ENCODE measurements at regions not wholly inside any gene's neighbourhood (a gene's known extent, or its start where the extent isn't known, plus 50 kb on each side); places are given as distances from the start of the nearest gene placed in this dataset.
A peak's percentile ranks its signal among the peaks of the same experiment; 100 is the strongest.

GRCh38 chr4:137664046-137664387, 131.7 kb upstream of the PCDH18 start:
- Histone ChIP-seq H3K4me3 (ENCODE audit: low read length) (no peak overlapping the region), H3K27ac (ENCODE audit: low read length) (peak overlapping the region; percentile 79), H3K36me3 (ENCODE audit: control insufficient read depth, insufficient read depth, low read length) (no peaks in the 10 kb centered on the region), H3K4me1 (ENCODE audit: control insufficient read depth, insufficient read depth, low read length) (peaks cover 8% of the 10 kb centered on the region), H3K9me3 (replicated peaks; ENCODE audit: control insufficient read depth, low read depth, low read length) (no peaks in the 10 kb centered on the region), H3K27me3 (ENCODE audit: control insufficient read depth, insufficient read depth, low read length) (no peaks in the 10 kb centered on the region)
- DNase-seq: peak; percentile 92
- no CpG with 5 or more reads among the region's 1 CpG for WGBS (ENCODE audit: insufficient coverage)

GRCh38 chr4:137663251-137664045, 131.2 kb upstream of the PCDH18 start:
- Histone ChIP-seq H3K4me3 (ENCODE audit: low read length) (no peak overlapping the region), H3K27ac (ENCODE audit: low read length) (peak overlapping the region; percentile 79), H3K27me3 (ENCODE audit: control insufficient read depth, insufficient read depth, low read length) (no peaks in the 10 kb centered on the region), H3K9me3 (replicated peaks; ENCODE audit: control insufficient read depth, low read depth, low read length) (no peaks in the 10 kb centered on the region), H3K4me1 (ENCODE audit: control insufficient read depth, insufficient read depth, low read length) (peaks cover 8% of the 10 kb centered on the region), H3K36me3 (ENCODE audit: control insufficient read depth, insufficient read depth, low read length) (no peaks in the 10 kb centered on the region)
- DNase-seq: peak; percentile 68
- WGBS (ENCODE audit: insufficient coverage): no CpG with 5 or more reads among the region's 5 CpGs

GRCh38 chr4:137661693-137662092, 129.4 kb upstream of the PCDH18 start:
- Histone ChIP-seq H3K4me1 (ENCODE audit: control insufficient read depth, insufficient read depth, low read length) (peaks cover 8% of the 10 kb centered on the region), H3K36me3 (ENCODE audit: control insufficient read depth, insufficient read depth, low read length) (no peaks in the 10 kb centered on the region), H3K9me3 (replicated peaks; ENCODE audit: control insufficient read depth, low read depth, low read length) (no peaks in the 10 kb centered on the region), H3K27me3 (ENCODE audit: control insufficient read depth, insufficient read depth, low read length) (no peaks in the 10 kb centered on the region), H3K4me3 (ENCODE audit: low read length) (no peak overlapping the region), H3K27ac (ENCODE audit: low read length) (no peak overlapping the region)
- WGBS (ENCODE audit: insufficient coverage): no CpG with 5 or more reads among the region's 2 CpGs
- no peak for DNase-seq

- Histone ChIP-seq H3K4me1 (ENCODE audit: control insufficient read depth, insufficient read depth, low read length) (peaks cover 8% of the 10 kb centered on the region), H3K27ac (ENCODE audit: low read length) (peak overlapping the region; percentile 56), H3K4me3 (ENCODE audit: low read length) (no peak overlapping the region), H3K27me3 (ENCODE audit: control insufficient read depth, insufficient read depth, low read length) (no peaks in the 10 kb centered on the region), H3K9me3 (replicated peaks; ENCODE audit: control insufficient read depth, low read depth, low read length) (no peaks in the 10 kb centered on the region), H3K36me3 (ENCODE audit: control insufficient read depth, insufficient read depth, low read length) (no peaks in the 10 kb centered on the region)
- WGBS (ENCODE audit: insufficient coverage): 52% methylated on average over 3 of the region's 4 CpGs
- peak; percentile 81 for DNase-seq
Observed at GRCh38 chr4:137660211-137660610, 127.9 kb upstream of the PCDH18 start.

- peak; percentile 69 for DNase-seq
- Histone ChIP-seq H3K9me3 (replicated peaks; ENCODE audit: control insufficient read depth, low read depth, low read length) (no peaks in the 10 kb centered on the region), H3K27ac (ENCODE audit: low read length) (peak overlapping the region; percentile 39), H3K27me3 (ENCODE audit: control insufficient read depth, insufficient read depth, low read length) (no peaks in the 10 kb centered on the region), H3K4me3 (ENCODE audit: low read length) (no peak overlapping the region), H3K36me3 (ENCODE audit: control insufficient read depth, insufficient read depth, low read length) (no peaks in the 10 kb centered on the region), H3K4me1 (ENCODE audit: control insufficient read depth, insufficient read depth, low read length) (peaks cover 8% of the 10 kb centered on the region)
- WGBS (ENCODE audit: insufficient coverage): no CpG with 5 or more reads among the region's 1 CpG
Observed at GRCh38 chr4:137659431-137659830, 127.1 kb upstream of the PCDH18 start.

- DNase-seq: no peak
- no peaks in the 10 kb centered on the region for H3K36me3 ChIP-seq (ENCODE audit: control insufficient read depth, insufficient read depth, low read length)
- no peaks in the 10 kb centered on the region for H3K4me1 ChIP-seq (ENCODE audit: control insufficient read depth, insufficient read depth, low read length)
- no peaks in the 10 kb centered on the region for H3K27me3 ChIP-seq (ENCODE audit: control insufficient read depth, insufficient read depth, low read length)
- no CpG with 5 or more reads among the region's 2 CpGs for whole genome bisulfite sequencing (ENCODE audit: insufficient coverage)
- no peak overlapping the region for H3K27ac ChIP-seq (ENCODE audit: low read length)
- no peak overlapping the region for H3K4me3 ChIP-seq (ENCODE audit: low read length)
- no peaks in the 10 kb centered on the region for H3K9me3 ChIP-seq (replicated peaks; ENCODE audit: control insufficient read depth, low read depth, low read length)
Observed at GRCh38 chr4:137656661-137657060, 124.4 kb upstream of the PCDH18 start.

- H3K4me3 ChIP-seq (ENCODE audit: low read length): no peak overlapping the region
- WGBS (ENCODE audit: insufficient coverage): no CpG with 5 or more reads among the region's 1 CpG
- DNase-seq: no peak
- H3K27me3 ChIP-seq (ENCODE audit: control insufficient read depth, insufficient read depth, low read length): no peaks in the 10 kb centered on the region
- H3K9me3 ChIP-seq (replicated peaks; ENCODE audit: control insufficient read depth, low read depth, low read length): no peaks in the 10 kb centered on the region
- H3K27ac ChIP-seq (ENCODE audit: low read length): no peak overlapping the region
- no peaks in the 10 kb centered on the region for H3K4me1 ChIP-seq (ENCODE audit: control insufficient read depth, insufficient read depth, low read length)
- no peaks in the 10 kb centered on the region for H3K36me3 ChIP-seq (ENCODE audit: control insufficient read depth, insufficient read depth, low read length)
Observed at GRCh38 chr4:137655302-137655701, 123.0 kb upstream of the PCDH18 start.

- no peak overlapping the region for H3K4me3 ChIP-seq (ENCODE audit: low read length)
- DNase-seq: no peak
- no peaks in the 10 kb centered on the region for H3K4me1 ChIP-seq (ENCODE audit: control insufficient read depth, insufficient read depth, low read length)
- no peaks in the 10 kb centered on the region for H3K9me3 ChIP-seq (replicated peaks; ENCODE audit: control insufficient read depth, low read depth, low read length)
- no peaks in the 10 kb centered on the region for H3K27me3 ChIP-seq (ENCODE audit: control insufficient read depth, insufficient read depth, low read length)
- no CpG with 5 or more reads among the region's 3 CpGs for WGBS (ENCODE audit: insufficient coverage)
- H3K36me3 ChIP-seq (ENCODE audit: control insufficient read depth, insufficient read depth, low read length): no peaks in the 10 kb centered on the region
- H3K27ac ChIP-seq (ENCODE audit: low read length): no peak overlapping the region
Observed at GRCh38 chr4:137651128-137651527, 118.8 kb upstream of the PCDH18 start.

GRCh38 chr4:137649711-137650450, 117.6 kb upstream of the PCDH18 start:
- Histone ChIP-seq H3K9me3 (replicated peaks; ENCODE audit: control insufficient read depth, low read depth, low read length) (no peaks in the 10 kb centered on the region), H3K4me1 (ENCODE audit: control insufficient read depth, insufficient read depth, low read length) (no peaks in the 10 kb centered on the region), H3K4me3 (ENCODE audit: low read length) (no peak overlapping the region), H3K27ac (ENCODE audit: low read length) (no peak overlapping the region), H3K27me3 (ENCODE audit: control insufficient read depth, insufficient read depth, low read length) (no peaks in the 10 kb centered on the region), H3K36me3 (ENCODE audit: control insufficient read depth, insufficient read depth, low read length) (no peaks in the 10 kb centered on the region)
- no peak for DNase-seq
- no CpG with 5 or more reads among the region's 3 CpGs for WGBS (ENCODE audit: insufficient coverage)

- H3K36me3 ChIP-seq (ENCODE audit: control insufficient read depth, insufficient read depth, low read length): no peaks in the 10 kb centered on the region
- DNase-seq: no peak
Observed at GRCh38 chr4:137648531-137648930, 116.2 kb upstream of the PCDH18 start.

More at GRCh38 chr4:137648531-137648930, 116.2 kb upstream of the PCDH18 start:
- no peaks in the 10 kb centered on the region for H3K4me1 ChIP-seq (ENCODE audit: control insufficient read depth, insufficient read depth, low read length)
- WGBS (ENCODE audit: insufficient coverage): no CpG with 5 or more reads among the region's 4 CpGs
- no peak overlapping the region for H3K4me3 ChIP-seq (ENCODE audit: low read length)
- no peaks in the 10 kb centered on the region for H3K9me3 ChIP-seq (replicated peaks; ENCODE audit: control insufficient read depth, low read depth, low read length)
- no peak overlapping the region for H3K27ac ChIP-seq (ENCODE audit: low read length)
- no peaks in the 10 kb centered on the region for H3K27me3 ChIP-seq (ENCODE audit: control insufficient read depth, insufficient read depth, low read length)
